ENCODE measurements at regions not wholly inside any gene's neighbourhood (a gene's known extent, or its start where the extent isn't known, plus 50 kb on each side); places are given as distances from the start of the nearest gene placed in this dataset.
"Not testable (repeated sequence)": the region's sequence is repeated elsewhere in the genome, so short reads cannot be mapped to it uniquely, and the experiment has no call there.

- DNase-seq = no peak
Observed at GRCh38 chr6:165167311-165167710, 142.1 kb downstream of the C6orf118 start.

GRCh38 chr6:165163519-165163918 lies 145.9 kb downstream of the C6orf118 start:
- no peak for DNase-seq

- DNase-seq = no peak
Observed at GRCh38 chr6:165159460-165159859, 149.9 kb downstream of the C6orf118 start.

GRCh38 chr6:165146456-165146855 lies 162.9 kb downstream of the C6orf118 start:
- DNase-seq = no peak

GRCh38 chr6:165135889-165136288 lies 173.5 kb downstream of the C6orf118 start:
- no peak for DNase-seq

GRCh38 chr6:165129086-165129485 lies 180.3 kb downstream of the C6orf118 start:
- DNase-seq = no peak

GRCh38 chr6:165127743-165128142 lies 181.7 kb downstream of the C6orf118 start:
- DNase-seq = not testable (repeated sequence)

- not testable (repeated sequence) for DNase-seq
Observed at GRCh38 chr6:165124681-165125080, 184.7 kb downstream of the C6orf118 start.

- no peak for DNase-seq
Observed at GRCh38 chr6:165119231-165120020, 190.0 kb downstream of the C6orf118 start.

- DNase-seq = no peak
Observed at GRCh38 chr6:165118736-165119135, 190.7 kb downstream of the C6orf118 start.

- DNase-seq = no peak
Observed at GRCh38 chr6:165117806-165118205, 191.6 kb downstream of the C6orf118 start.

GRCh38 chr6:165117121-165117520 lies 192.3 kb downstream of the C6orf118 start:
- no peak for DNase-seq

GRCh38 chr6:165110860-165111259 lies 198.5 kb downstream of the C6orf118 start:
- DNase-seq = no peak

- DNase-seq = no peak
Observed at GRCh38 chr6:165109011-165109410, 200.4 kb downstream of the C6orf118 start.

- DNase-seq = no peak
Observed at GRCh38 chr6:165106261-165106660, 203.1 kb downstream of the C6orf118 start.

- DNase-seq = no peak
Observed at GRCh38 chr6:165098165-165098564, 211.2 kb downstream of the C6orf118 start.

GRCh38 chr6:165096868-165097267 lies 212.5 kb downstream of the C6orf118 start:
- DNase-seq = no peak

GRCh38 chr6:165096209-165096608 lies 213.2 kb downstream of the C6orf118 start:
- DNase-seq = no peak

- no peak for DNase-seq
Observed at GRCh38 chr6:165092881-165093595, 216.4 kb downstream of the C6orf118 start.

- DNase-seq = no peak
Observed at GRCh38 chr6:165091121-165091785, 218.2 kb downstream of the C6orf118 start.

- DNase-seq = no peak
Observed at GRCh38 chr6:165090242-165090641, 219.2 kb downstream of the C6orf118 start.

- no peak for DNase-seq
Observed at GRCh38 chr6:165086814-165087213, 222.6 kb downstream of the C6orf118 start.

- DNase-seq = no peak
Observed at GRCh38 chr6:165082636-165083035, 226.8 kb downstream of the C6orf118 start.
